Stimulated activated CD8-positive, alpha-beta memory T cell treated with anti-CD3 and anti-CD28 coated beads, Interleukin-7, amount 100 ng/mL, for 48 hours (primary cell): ENCODE measurements at regions not wholly inside any gene's neighbourhood (a gene's known extent, or its start where the extent isn't known, plus 50 kb on each side); places are given as distances from the start of the nearest gene placed in this dataset.

Experiments used
- DNase-seq, 2 donors: peaks; one replicate each; pipeline ENCODE4 v3.0.0-alpha.2; 2020; ENCODE audit warnings: low read depth in 1 of 2; ENCODE audit errors: extremely low read depth in 1 of 2

DNA sequence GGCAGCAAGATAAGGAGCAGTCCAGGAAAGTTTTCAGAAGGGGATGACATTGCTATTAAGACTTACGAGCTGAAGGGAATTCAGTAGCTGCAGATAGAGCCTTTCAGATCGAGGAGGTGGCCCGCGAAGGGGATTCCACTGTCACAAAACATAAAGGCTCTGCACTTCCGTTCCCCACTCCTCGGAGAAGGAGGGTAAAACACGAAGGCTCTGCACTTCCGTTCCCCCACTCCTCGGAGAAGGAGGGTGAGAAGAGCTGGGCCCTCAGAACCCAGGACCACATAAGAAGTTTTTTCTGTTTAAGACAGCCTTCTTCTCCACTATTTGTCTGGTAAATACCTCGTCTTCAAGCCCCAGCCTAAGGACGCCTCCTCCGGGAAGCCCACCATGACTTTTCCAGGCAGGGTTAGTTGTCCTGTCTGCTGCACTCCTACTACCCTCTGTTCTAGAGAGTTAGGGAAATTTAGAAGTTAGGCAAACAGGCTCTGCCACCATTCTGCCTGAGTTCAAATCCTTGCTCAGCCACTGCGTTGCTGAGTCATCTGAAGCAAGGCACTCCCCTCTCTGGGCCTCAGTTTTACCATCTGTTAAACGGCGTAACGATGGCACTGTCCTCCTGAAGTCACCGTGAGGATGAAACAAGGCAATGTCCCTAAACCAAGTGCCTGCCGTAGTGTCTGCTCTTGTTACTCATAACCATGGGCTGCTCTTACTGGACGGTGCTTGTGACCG is 134.1 kb upstream of the HES1 start:
- no peak for DNase-seq

DNA sequence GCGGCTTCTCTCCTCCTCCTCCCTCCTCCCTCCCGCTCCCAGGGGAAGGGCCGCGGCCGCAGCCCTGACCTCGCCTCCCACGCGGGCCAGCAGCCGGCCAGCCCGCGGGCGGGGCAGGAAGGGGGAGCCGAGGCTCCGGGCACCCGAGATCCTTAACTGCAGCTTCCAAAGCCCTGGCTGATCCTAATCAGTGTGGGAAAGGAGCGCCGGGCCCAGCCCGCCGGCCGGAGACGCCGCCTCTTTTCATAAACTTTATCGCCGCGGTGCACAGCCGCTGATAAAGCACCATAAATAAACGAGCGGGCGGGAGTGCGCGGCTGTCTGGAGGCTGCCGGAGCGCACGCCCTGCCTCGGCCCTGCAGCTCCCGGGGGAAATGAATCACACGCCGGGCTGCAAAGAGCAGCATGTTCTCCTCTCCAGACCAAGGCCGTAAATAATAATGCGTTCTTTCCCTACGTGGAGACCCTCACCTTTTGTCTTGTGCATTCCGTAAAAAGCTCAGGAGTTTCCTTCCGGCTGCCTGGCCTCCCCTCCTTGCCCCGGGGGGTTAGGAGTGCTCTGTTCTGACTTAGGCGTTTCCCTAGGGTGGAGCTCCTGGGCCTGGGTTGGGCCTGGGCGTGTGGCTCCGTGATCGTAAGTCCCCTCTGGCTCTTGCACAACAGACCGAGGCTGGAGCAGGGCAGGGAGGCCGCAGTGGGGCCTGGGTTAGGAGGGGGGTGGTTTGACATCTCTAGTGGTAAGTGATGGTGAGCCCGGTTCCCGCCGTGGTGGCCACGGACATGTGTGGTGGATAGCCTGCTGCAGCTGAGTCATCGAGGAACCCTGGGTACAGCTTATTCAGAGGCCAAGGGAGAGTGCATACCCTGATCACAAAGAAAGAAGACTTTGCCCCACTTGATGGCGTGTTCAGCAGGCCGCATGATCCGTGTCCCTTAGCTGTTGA is 132.6 kb upstream of the HES1 start:
- DNase-seq, result peak in 1 of 2 donors; percentile 25

DNA sequence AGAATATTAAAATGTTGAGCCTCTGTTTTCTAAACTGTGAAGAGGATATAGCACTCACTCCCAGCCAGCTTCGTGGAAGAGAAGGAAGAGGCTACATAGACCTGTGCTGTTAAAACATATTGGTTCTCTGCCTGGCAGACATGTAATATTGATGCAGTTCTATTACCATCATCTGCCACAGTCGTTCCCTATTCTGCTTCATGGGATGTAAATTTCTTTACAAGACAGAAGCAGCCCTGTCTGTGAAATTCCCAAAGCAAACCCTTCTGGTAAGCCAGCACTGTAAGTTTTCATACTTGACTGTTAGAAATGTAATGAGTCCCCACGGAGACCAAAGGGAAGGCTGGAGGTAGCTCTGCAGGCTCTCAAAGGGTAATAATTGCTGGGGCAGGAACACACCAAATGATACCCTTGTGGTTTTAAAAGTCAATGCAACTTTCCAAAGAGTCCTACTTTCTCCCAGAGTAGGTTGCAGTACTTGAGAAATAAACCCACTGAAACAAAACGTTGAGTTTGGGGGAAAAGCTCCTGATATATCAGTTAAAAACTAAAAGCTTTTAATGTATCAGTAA is 129.9 kb upstream of the HES1 start:
- DNase-seq, result no peak

DNA sequence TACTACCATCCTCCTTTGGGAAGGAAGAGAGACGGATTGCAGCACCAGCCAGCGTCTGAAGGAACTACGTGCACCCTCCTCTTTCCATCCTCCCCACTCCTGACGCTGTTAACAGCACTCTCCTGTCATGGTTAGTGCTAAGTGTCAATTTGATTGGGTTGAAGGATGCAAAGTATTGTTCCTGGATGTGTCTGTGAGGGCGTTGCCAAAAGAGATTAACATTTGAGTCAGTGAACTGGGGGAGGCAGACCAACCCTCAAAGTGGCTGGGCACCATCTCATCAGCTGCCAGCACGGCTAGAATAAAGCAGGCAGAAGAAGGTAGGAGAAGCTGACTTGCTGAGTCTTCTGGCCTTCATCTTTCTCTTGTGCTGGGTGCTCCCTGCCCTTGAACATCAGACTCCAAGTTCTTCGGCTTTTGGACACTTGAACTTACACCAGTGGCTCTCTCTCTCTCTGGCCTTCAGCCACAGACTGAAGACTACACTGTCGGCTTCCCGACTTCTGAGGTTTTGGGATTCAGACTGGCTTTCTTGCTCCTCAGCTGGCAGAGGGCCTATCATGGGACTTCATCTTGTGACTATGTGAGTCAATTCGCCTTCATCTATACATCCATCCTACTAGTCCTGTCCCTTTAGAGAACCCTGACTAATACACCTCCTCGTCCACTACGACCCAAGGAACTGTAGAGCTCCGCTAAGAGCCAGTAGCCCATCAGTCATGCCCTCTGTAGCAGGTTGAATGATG is 128.2 kb upstream of the HES1 start:
- DNase-seq, result no peak

DNA sequence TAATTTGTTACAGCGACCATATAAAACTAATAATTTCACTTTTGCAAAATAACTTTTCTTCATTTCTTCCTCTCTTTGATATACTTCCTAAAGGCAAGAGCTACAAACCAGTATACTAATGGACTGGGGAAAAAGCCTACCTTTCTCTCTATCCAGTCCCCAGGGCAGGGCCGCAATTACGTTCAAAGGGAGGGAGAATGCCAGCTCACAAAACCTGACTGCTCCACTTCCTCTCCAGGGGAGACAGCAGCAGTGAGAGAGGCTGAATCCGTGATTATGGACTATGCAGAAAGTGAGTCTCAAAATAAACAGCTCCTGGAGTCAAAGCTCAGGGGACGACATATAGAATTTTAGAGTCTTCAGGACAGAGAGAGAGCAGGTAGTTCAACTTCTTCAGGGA is 126.9 kb upstream of the HES1 start:
- no peak for DNase-seq

DNA sequence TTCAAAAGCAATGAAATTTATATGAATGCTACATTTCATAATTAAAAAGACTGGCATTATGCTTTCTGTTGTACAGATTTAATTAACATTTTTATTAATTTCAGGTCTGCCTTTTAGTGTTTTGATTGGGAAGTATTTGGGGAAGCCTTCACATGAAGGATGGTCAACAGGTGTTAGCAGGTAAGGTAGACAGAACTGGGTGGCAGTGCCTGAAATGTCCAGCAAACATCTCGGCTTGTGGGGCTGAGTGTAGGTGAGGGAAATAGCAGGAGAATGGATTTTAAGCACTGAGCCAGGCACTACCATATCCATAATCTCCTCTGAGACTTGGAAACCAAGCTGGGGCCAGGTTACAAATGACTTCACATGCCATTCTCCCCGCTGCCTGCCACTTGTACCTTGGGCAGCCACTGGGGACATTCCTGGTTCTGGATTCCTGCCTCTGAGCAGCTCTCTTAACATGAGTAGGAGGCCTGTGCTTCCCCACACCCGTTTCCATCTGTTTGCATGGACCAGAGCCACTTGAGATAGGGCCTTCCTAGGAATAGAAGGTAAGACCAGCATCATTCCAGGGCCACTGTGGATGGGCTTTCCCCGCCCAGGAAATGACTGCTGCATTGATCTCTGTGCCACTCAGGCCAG is 125.9 kb upstream of the HES1 start:
- DNase-seq, result no peak

DNA sequence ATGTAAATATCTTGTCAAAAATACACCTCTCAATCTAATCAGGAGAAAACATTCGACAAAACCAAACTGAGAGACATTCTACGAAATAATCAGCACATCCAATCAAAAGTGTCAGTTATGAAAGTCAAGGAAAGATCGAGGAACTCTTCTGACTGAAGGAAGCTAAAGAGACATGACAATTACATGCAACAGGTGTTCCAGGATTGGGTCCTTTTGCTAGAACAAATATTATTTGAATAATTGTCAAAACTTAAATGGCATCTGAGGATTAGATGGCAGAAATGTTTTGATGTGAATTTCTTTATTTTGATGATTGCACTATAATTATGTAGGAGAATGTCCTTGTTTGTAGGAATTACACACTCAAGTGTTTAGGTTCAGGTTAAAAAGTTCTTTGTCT is 124.1 kb upstream of the HES1 start:
- DNase-seq, result no peak

DNA sequence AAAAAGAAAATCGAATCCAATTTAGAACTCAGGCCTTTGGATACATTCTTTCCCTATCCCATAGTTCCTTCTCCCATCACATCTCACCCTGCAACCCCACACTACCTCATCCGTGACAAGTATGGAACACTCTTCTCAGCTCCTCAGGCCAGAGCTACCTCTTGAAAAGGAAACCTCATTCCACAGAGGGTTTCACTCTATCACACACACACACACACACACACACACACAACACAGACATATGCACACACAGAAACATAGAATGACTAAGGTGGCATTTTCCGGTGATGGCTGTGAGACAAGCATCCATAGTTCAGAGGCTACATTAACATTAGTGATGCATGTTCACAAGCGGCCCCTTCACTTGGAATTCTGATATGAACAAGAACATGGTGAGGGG is 122.0 kb upstream of the HES1 start:
- DNase-seq, result no peak

DNA sequence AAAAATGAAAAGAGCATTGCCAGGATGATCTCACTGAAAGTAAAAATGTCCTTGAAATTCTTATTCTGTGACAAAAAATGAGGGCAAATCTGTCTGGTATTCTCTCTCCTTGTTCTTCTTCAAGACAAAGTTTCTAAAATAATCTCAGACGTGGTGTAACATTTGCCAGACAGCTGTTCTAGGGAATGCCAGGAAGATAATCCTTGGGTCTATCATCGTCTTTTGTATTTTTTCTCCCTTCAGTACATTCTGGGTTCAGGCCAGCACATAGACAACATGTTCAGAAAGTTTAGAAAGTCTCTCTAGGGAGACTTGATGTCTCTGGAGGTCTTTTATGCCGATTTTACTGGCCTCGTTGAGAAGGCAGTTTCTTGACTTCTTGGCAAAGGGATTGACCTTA is 121.2 kb upstream of the HES1 start:
- no peak for DNase-seq

DNA sequence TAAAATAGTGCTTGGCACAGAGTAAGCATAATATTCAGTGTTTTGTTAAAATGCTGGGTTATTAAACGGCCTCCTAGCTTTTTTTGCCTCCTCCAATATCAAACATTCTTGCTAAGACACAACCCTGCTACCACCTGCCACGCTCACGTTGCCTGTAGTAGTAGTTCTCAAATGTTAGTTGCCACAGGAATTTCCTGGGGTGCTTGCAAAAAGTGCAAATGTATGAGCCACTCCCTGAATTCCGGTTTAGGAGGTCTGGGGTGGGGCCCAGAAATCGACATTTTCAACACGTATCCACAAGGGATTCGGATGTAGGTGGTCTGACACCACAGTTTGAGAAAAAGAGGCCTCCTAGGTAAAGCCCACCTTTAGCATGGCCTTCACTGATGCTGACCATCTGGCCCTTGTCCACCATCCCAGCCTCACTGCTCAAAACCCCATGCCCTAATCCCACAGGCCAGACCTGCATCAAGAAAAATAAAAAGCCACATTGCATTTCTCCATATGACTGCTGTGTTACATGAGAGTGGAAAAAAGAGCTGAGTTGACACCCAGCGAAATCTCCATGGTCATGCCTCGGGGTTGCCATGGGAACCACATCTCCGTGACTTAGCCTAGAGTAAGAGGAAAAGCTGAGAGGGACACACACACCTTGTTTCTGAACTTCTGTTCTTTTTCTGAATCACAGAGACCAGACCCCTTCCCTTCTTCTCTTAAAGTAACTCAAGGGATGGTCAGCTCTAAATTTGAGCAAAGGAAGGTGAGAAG is 116.4 kb upstream of the HES1 start:
- no peak for DNase-seq

DNA sequence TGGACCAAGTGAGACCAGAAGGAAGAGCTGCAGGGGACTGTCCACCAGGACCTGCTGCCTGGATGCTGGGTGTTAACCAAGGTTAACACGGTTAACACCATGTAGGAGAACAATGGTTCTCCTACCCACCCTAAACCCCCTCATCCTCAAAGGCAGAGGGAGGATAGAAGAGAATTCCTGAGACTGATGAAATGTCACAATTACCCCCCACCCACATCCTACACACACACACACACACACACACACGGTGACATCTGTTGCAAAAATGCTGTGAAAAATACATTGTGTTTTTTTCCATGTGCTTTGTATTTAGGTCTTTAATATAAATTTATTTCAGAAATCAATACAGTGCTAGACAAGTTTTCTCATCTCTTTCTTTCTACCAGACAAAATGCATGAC is 113.9 kb upstream of the HES1 start:
- DNase-seq, result no peak

DNA sequence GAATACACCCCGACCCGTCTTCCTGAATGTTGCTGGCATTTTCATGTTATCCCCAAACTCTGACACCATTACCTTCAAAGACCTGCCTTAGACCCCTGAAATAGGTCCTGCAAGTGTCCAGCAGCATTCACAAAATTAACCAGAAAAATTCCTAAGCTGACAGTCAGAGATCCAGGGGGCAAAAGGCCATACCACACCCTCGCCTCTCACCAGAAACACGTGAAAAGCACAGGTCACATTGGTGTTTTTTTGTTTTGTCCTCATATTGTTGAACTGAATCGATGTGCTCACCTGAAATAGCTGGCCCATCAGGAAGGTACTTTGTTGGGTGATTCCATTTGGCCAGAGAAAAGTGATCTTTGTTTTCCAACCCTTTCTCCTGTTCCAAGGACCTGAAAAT is 113.1 kb upstream of the HES1 start:
- no peak for DNase-seq

DNA sequence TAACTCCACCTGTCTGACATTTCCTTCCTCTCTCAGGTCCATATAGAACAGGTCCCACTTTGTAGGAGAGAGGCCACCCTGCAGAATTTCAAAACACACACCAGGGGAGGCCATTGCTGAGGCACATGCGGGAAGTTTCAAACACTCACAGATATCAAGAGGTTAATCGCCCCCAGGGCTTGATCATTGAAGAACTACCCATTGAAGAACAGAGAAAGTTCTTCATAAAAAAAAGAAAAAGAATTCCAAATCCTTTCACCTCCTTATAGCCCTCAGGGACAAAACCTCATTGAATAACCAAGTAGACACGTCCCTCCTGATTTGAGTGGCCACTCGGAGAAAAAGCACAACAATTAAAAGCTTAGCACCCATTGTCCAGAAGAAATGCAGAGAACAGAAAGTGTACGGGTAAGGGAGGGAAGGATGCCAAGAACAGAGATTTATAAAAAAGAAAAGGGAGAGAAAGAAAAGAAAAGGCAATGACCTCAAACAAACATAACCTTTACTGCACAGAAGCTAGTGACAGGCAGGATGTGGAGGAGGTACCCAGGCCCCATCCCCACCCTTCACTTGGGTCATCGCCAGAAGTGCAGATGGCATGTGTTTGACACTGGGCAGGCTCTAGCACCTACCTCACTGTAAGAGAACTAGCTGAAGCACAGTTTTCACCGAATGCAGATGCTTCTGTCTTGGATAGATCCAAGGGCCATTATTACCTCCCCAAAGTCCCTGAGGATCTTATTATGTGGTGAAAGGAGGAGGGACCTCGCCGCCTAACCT is 112.3 kb upstream of the HES1 start:
- no peak for DNase-seq

DNA sequence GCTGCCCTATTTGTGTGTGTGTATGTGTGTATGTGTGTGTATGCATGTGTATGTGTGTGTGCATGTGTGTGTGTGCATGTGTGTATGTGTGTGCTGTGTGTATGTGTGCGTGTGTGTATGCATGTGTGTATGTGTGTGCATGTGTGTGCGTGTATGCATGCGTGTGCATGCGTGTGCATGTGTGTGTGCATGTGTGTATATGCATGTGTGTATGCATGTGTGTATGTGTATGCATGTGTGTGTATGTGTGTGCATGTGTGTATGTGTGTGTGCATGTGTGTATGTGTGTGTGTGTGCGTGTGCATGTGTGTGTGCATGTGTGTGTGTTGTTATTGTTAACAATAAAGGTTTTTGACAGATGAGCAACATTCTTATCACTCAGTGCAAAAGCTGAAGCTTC is 110.8 kb upstream of the HES1 start:
- no peak for DNase-seq

DNA sequence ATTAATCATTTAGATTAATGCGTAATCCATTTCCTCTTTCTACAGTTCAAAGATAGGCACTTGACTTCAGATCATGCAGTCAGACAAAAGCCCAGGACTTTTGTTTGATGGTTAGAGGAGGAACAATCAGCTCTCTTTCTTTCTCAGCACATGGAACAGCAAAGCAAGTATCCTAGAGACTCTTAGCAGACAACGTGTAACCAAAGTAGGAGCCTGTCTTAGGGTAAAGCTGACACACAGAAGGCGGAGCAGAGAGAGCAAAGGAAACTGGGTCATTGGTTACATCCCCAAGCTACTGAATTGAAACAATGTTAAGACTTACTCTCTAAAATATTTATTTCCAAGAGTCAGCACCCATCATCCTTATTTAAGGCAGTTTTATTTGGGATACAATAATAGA is 110.0 kb upstream of the HES1 start:
- DNase-seq, result no peak

DNA sequence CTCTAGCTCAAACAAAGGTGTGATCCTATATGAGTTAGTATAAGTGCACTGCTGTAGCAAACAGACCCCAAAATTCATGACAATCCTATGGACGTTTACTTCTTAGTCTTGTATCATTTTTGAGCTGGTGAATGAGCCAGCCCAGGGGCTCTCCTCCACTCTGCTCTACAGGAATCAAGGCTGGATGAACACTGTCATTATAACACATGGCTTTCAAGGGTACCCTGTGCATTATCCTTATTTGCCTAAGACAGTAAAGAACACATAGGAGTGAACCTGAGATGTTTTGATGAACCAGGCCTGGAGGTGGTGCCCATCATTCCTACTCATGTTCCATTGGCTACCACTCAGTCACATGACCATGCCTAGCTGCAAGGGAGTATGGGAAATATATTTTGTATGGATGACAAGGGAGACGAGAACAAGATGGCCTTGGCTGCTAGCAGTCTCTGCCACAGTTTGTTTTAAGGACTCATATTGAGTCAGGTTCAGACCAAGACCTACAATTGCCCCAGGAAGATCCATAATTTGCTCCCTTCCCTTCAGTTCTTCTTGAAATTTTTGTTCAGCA is 107.4 kb upstream of the HES1 start:
- DNase-seq, result no peak

DNA sequence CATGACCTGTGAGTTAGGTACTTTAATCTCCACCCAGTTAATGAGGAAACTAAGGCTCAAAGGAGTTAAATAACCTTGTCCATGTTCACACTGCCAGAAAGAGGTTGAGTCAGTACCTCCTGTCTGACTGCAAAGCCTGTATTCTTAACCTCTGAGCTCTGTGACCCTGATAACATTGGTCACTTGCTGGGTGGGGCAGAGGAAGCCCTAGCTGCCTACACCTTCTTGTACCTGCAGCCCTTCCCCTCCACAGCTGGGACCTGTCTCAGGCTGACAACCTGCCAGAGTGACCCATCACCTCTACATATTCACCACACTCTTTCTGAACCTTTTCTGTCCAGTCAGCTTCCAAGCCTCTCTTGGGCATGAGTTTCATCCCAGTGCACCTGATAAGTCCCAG is 106.1 kb upstream of the HES1 start:
- no peak for DNase-seq

DNA sequence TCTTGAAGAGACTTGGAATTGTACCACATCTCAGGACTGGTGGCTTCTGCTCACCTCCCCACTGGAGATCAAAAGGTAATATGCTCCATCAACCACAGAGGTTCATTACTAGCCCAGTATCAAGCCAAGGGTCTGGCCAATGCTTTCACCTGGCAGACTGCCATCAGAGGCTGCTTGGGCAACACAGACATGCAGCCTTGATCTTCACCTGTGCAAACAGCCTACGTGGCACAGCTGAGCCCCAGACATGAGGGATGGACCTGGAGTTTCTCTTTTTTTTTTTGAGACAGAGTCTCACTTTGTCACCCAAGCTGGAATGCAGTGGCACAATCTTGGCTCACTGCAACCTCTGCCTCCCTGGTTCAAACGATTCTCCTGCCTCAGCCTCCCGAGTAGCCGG is 105.6 kb upstream of the HES1 start:
- no peak for DNase-seq

DNA sequence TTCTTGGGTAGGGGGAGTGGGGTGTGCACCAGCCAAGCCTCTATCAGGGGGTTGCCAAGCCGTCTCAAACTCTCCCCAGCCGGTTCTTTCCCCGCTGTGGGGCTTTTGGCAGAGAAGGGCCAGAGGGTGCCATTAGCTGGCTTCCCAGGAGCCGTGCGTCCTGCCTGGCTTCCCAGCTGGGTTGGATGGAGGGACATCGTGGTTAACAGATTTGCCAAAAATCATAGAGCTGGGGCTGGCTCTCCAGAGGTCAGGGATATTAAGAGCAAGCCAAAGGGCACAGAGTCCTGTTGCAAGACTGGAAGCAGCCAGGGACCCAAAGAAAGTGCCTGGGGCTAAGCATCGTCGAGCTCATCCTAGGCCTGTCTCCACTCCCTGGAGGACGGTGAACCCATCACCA is 104.6 kb upstream of the HES1 start:
- DNase-seq, result no peak
